Loucy (cell line): ENCODE measurements at regions not wholly inside any gene's neighbourhood (a gene's known extent, or its start where the extent isn't known, plus 50 kb on each side); places are given as distances from the start of the nearest gene placed in this dataset.
"Not testable (repeated sequence)": the region's sequence is repeated elsewhere in the genome, so short reads cannot be mapped to it uniquely, and the experiment has no call there.

Experiments used
- EZH2phosphoT487 ChIP-seq: fragments of 200-600 bp; IDR thresholded peaks from 2 replicates; pipeline ENCODE4 v1.6.1; 2018; ENCODE audit warnings: antibody characterized with exemption, mild to moderate bottlenecking, moderate library complexity, borderline replicate concordance
- TF ChIP-seq, protein P1 (sequence below): fragments of 200-600 bp; sonication (generic); conservative IDR thresholded peaks from 2 replicates; pipeline ENCODE4 v1.5.1; 2014; ENCODE audit warnings: mild to moderate bottlenecking, antibody characterized with exemption, low read length

DNA sequence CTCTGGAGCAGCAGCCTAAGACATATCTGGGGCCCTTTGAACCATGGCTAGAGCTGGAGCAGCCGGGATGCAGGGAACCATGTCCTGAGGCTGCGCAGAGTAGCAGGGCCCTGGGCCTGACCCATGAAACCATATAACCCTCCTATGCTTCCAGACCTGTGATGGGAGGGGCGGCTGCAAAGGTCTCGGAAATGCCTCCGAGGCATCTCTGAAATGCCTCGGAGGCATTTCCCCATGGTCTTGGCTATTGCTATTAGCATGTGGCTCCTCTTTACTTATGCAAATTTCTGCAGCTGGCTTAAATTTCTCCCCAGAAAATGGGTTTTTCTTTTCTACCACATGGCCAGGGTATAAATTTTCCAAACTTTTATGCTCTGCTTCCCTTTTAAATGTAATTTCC is 302.1 kb upstream of the NOTCH2NLA start:
- TF ChIP-seq, protein P1, sequence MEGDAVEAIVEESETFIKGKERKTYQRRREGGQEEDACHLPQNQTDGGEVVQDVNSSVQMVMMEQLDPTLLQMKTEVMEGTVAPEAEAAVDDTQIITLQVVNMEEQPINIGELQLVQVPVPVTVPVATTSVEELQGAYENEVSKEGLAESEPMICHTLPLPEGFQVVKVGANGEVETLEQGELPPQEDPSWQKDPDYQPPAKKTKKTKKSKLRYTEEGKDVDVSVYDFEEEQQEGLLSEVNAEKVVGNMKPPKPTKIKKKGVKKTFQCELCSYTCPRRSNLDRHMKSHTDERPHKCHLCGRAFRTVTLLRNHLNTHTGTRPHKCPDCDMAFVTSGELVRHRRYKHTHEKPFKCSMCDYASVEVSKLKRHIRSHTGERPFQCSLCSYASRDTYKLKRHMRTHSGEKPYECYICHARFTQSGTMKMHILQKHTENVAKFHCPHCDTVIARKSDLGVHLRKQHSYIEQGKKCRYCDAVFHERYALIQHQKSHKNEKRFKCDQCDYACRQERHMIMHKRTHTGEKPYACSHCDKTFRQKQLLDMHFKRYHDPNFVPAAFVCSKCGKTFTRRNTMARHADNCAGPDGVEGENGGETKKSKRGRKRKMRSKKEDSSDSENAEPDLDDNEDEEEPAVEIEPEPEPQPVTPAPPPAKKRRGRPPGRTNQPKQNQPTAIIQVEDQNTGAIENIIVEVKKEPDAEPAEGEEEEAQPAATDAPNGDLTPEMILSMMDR: not testable (repeated sequence)
- not testable (repeated sequence) for TF ChIP-seq EZH2phosphoT487
